GM18519 (cell line): ENCODE measurements at regions not wholly inside any gene's neighbourhood (a gene's known extent, or its start where the extent isn't known, plus 50 kb on each side); places are given as distances from the start of the nearest gene placed in this dataset.

Experiments
- ATAC-seq: cut with Tn5 transposase; IDR thresholded peaks from one replicate; pipeline ENCODE4 v1.9.1; 2021; ENCODE audit warnings: mild to moderate bottlenecking, moderate library complexity; ENCODE audit not compliant: unreplicated experiment, low FRiP score

GRCh38 chrX:137401092-137401491 lies 164.8 kb upstream of the ZIC3 start:
- ATAC-seq: no peak

- no peak for ATAC-seq
These were observed 178.3 kb upstream of the ZIC3 start for GRCh38 chrX:137387646-137388045.

- ATAC-seq: no peak
These were observed 199.8 kb upstream of the ZIC3 start for GRCh38 chrX:137366018-137366633.

GRCh38 chrX:137363559-137363958 lies 202.4 kb upstream of the ZIC3 start:
- ATAC-seq: no peak

DNA sequence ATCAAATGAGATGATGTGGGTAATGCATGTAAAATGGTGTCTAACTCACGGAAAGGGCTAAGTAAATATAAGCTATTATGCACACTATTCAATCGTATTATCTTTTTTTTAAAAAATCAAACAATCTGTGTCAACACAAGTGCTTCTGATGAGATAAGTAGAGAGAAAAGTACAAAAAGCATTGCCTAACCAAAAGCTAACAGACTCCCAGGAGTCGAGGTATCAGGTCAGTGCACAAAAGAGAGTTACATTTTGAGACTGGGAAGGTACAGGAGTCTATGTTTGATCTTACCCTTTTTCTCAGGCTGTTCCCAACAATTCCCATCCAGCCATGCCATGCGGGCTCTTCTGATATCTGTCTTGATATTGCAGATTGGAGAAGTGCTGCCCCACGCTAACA lies 203.3 kb upstream of the ZIC3 start:
- no peak for ATAC-seq

DNA sequence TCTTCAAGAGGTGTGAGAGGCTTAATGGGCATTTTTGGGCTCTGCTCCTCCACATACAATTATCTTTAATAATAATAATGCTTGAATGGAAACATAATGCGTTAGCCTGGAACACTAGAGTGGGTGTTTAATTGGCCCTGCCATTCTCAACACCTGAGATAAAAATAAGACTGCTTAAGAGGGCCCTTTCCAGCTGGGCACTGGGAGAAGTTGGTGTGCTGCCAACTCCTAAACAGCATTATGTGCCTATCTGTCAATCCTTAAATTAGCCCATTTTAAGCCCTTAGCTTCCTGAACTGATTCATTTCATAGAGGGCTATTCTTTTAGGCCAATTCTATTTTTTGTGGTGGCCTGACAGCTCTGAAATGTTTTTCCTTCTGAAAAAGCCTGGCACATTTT lies 211.1 kb upstream of the ZIC3 start:
- no peak for ATAC-seq

- ATAC-seq: no peak
These were observed 212.5 kb upstream of the ZIC3 start for GRCh38 chrX:137353404-137353803.

GRCh38 chrX:137352101-137352660 lies 213.7 kb upstream of the ZIC3 start:
- ATAC-seq: no peak

GRCh38 chrX:137342969-137343368 lies 223.0 kb upstream of the ZIC3 start:
- no peak for ATAC-seq

DNA sequence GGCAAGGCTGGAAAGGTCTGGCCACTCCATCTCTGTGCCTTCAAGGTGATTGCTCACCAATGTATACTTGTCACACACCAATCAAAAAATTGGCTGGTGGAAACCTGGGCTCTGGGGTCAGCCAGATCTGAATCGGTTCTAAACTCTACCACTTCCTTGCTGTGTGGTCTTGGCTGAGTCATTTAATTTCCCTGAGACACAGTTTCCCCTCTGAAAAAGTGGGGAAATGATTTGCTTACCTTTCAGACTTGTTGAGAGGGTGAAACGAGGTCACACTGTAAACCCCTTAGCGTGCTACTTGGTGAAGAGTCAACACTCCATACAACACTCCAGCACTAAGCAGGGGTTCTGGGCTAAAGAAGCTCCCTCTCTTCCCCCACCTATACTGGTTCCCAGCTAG lies 252.3 kb upstream of the ZIC3 start:
- ATAC-seq: no peak

DNA sequence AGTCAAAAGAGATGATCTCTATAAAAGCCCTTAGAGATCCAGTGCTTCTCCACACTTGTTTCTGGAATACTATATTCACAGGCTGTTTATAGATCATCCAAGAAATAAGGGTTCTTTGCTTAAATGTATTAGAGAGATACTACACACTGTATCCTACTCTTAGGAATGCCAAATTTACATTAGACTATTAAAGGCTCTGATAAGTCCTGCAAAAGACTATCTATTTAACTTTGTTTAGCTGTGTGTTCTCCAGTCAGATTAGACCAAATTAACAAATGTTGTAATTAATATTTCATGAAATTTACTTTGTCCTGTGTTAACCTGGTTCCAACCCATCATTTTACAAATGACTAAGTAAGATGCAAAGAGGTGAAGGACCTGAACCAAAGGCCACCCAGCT lies 260.5 kb upstream of the ZIC3 start:
- no peak for ATAC-seq

- ATAC-seq: no peak
These were observed 263.4 kb upstream of the GPR101 start for GRCh38 chrX:137297167-137297566.

DNA sequence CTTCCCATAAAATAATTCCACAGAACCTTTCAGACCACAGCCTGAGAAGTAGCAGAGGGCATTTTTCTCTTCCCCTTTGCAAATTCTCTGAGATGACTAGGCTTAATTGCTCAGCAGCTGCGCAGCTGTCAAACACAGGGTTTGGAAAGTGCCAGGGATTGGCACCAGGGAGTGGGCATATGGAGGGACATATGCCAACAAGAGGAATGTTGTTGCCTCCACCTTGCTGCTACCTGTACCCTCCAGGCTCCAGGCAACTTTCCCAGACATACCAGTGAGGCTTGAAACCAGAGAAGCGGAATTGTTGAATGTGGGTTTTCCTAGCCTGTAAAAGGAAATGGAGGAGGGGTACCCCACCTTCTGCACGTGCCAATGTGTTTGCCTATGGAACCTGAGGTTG lies 256.2 kb upstream of the GPR101 start:
- no peak for ATAC-seq

GRCh38 chrX:137287191-137287590 lies 253.4 kb upstream of the GPR101 start:
- ATAC-seq: no peak

DNA sequence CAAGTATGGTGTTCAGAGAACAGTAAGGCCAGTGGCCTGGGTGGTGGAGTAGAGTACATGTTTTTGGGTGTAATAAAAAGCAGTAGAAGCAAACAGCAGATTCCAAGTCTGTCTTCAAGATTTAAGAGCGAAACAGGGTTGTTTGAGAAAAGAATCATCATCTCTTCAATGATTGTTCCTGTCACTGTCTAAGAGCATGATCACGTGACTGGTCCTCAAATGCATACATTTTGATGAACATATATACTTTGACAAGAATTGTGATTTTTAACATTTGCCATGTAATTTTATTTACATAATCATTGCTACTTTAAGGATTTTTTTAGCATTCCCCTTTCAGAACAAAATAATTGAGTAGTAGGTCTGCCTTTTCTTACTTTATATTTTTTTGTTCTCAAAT lies 252.6 kb upstream of the GPR101 start:
- no peak for ATAC-seq

DNA sequence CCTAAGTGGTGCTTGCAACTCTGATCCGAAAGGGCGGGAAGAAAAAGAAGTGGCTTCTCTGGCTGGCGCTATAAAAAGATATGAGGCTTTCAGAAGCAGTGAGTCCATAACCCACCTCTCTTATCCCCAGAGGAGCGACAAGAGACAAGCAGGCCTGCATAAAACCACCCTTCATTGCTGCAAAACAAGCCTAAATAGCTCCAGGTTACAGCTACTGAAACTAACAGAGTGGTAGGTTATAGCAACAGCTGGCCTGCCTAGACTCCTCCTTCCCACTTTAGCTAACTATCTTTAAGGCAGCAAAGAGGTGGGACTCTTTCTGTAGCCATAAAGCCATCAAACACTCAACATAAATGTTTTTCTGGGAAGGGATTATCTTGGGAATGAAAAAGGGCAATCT lies 245.0 kb upstream of the GPR101 start:
- ATAC-seq: no peak

- no peak for ATAC-seq
These were observed 229.6 kb upstream of the GPR101 start for GRCh38 chrX:137263374-137263773.

DNA sequence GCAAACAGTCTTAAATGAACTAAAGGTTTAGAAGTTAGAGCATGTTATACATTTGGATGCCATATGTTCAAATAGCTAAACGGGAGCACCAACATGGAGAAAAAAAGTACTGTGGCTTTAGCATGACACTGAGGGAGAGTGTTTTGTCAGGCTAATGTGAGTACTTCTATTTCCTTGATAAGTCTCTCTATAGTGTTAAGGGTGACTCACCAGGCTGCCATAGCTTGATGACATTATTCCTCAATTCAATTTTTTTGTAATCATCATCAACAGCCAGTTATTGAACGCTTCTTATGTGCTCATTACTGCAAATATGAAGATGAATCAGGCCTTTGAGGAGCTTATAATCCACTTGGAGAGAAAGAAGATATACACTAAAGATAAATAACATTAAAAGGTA lies 211.4 kb upstream of the GPR101 start:
- no peak for ATAC-seq

- no peak for ATAC-seq
These were observed 203.0 kb upstream of the GPR101 start for GRCh38 chrX:137236837-137237236.

GRCh38 chrX:137234651-137235402 lies 201.0 kb upstream of the GPR101 start:
- ATAC-seq: no peak

- ATAC-seq: no peak
These were observed 199.7 kb upstream of the GPR101 start for GRCh38 chrX:137233478-137233877.

DNA sequence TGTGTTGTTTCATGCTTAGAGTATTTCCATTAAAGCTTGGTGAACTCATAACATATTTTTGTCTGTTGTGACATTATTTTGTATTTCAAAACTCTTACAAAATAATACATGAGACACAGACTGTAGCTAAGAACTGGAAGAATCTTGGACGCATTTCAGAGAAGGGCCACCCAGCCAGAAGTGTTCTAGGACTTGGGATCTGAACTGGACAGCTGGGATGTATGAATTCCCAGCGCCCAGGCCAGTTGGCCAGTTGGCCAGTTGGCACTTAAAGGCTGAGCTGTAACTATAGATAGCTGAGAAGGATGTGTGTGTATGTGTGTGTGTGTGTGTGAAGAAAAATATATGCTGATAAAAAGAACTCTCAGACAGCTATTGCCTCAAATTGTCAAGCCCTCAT lies 193.4 kb upstream of the GPR101 start:
- no peak for ATAC-seq
